ENCODE measurements at regions not wholly inside any gene's neighbourhood (a gene's known extent, or its start where the extent isn't known, plus 50 kb on each side); places are given as distances from the start of the nearest gene placed in this dataset.

GRCh38 chr1:69103213-69103612, 464.5 kb upstream of the LRRC7 start:
- no peak for TF ChIP-seq CTCF (IDR thresholded peaks at IDR 0.05)
- no peak for TF ChIP-seq POLR2A (IDR thresholded peaks at IDR 0.05)
- no peak for TF ChIP-seq POLR2AphosphoS5 (IDR thresholded peaks at IDR 0.05)
- TF ChIP-seq EP300 (IDR thresholded peaks at IDR 0.05), result no peak
